NCI-H510A (cell line): ENCODE measurements at regions not wholly inside any gene's neighbourhood (a gene's known extent, or its start where the extent isn't known, plus 50 kb on each side); places are given as distances from the start of the nearest gene placed in this dataset.

ENCODE experiments used
- DNase-seq: peaks from one replicate; lab custom pipeline; 2025; lab: John Stamatoyannopoulos, UW

GRCh38 chr12:65630555-65630954, 193.7 kb upstream of the HMGA2 start:
- no peak for DNase-seq

- no peak for DNase-seq
Observed at GRCh38 chr12:65631621-65632111, 192.6 kb upstream of the HMGA2 start.

GRCh38 chr12:65632131-65632855, 192.0 kb upstream of the HMGA2 start:
- no peak for DNase-seq

GRCh38 chr12:65634061-65634460, 190.2 kb upstream of the HMGA2 start:
- DNase-seq, result no peak

GRCh38 chr12:65634626-65635331, 189.5 kb upstream of the HMGA2 start:
- DNase-seq, result no peak

GRCh38 chr12:65636436-65636835, 187.8 kb upstream of the HMGA2 start:
- no peak for DNase-seq

- DNase-seq, result no peak
Observed at GRCh38 chr12:65637150-65637549, 187.1 kb upstream of the HMGA2 start.

GRCh38 chr12:65637774-65638173, 186.5 kb upstream of the HMGA2 start:
- DNase-seq, result no peak

GRCh38 chr12:65638324-65638723, 186.0 kb upstream of the HMGA2 start:
- DNase-seq, result no peak

- no peak for DNase-seq
Observed at GRCh38 chr12:65640489-65640901, 183.8 kb upstream of the HMGA2 start.

- no peak for DNase-seq
Observed at GRCh38 chr12:65642061-65642661, 182.1 kb upstream of the HMGA2 start.

- DNase-seq, result no peak
Observed at GRCh38 chr12:65643171-65643570, 181.1 kb upstream of the HMGA2 start.

- DNase-seq, result no peak
Observed at GRCh38 chr12:65643595-65644386, 180.5 kb upstream of the HMGA2 start.

- no peak for DNase-seq
Observed at GRCh38 chr12:65646127-65646643, 178.1 kb upstream of the HMGA2 start.

GRCh38 chr12:65647074-65647473, 177.2 kb upstream of the HMGA2 start:
- DNase-seq, result no peak

- DNase-seq, result no peak
Observed at GRCh38 chr12:65648461-65648860, 175.8 kb upstream of the HMGA2 start.

- DNase-seq, result no peak
Observed at GRCh38 chr12:65649126-65649525, 175.2 kb upstream of the HMGA2 start.

GRCh38 chr12:65651060-65651459, 173.2 kb upstream of the HMGA2 start:
- DNase-seq, result no peak

- DNase-seq, result no peak
Observed at GRCh38 chr12:65653321-65653720, 171.0 kb upstream of the HMGA2 start.

- DNase-seq, result no peak
Observed at GRCh38 chr12:65653946-65654629, 170.2 kb upstream of the HMGA2 start.

GRCh38 chr12:65655074-65655493, 169.2 kb upstream of the HMGA2 start:
- no peak for DNase-seq
